Caco-2 (cell line): ENCODE measurements at regions not wholly inside any gene's neighbourhood (a gene's known extent, or its start where the extent isn't known, plus 50 kb on each side); places are given as distances from the start of the nearest gene placed in this dataset.

Experiments used
- BruUV-seq: library from RNA; stranded (reverse); fragments of 400-500 nt; replicated peaks from 2 replicates; lab custom pipeline; 2021; lab: Mats Ljungman, UMichigan
- CTCF ChIA-PET: fragments of 300-600 bp; sonication (Branson Sonifier 250); formaldehyde crosslinking; loops from one replicate; lab custom pipeline; 2022; ENCODE audit warnings: antibody characterized with exemption; lab: Charles Lee
- POLR2A ChIA-PET: fragments of 300-600 bp; sonication (Branson Sonifier 250); formaldehyde crosslinking; loops from one replicate; lab custom pipeline; 2022; ENCODE audit warnings: antibody characterized with exemption; lab: Charles Lee
- DNase-seq, 2 experiments: peaks; one replicate each; pipeline versions ENCODE4 v3.0.0 to v3.0.0-alpha.2; 2020 to 2022
- H3K27me3 ChIP-seq: replicated peaks from 2 replicates; pipeline ENCODE4 v1.6.0; 2011; ENCODE audit warnings: low read length; ENCODE audit not compliant: control insufficient read depth, insufficient read depth
- H3K36me3 ChIP-seq: 2 replicates; pipeline ENCODE4 v1.5.1; 2011; ENCODE audit warnings: low read length; ENCODE audit not compliant: control insufficient read depth, insufficient read depth
- H3K4me1 ChIP-seq: fragments of 250-450 bp; sonication (Bioruptor Pico); 2 replicates; pipeline ENCODE4 v1.5.1; 2020; ENCODE audit warnings: mild to moderate bottlenecking
- H3K4me3 ChIP-seq: 2 replicates; pipeline ENCODE4 v1.5.1; 2011; ENCODE audit warnings: low read depth, mild to moderate bottlenecking, control low read depth, low read length
- H3K9me3 ChIP-seq: fragments of 250-450 bp; sonication (Bioruptor Pico); 2 replicates; pipeline ENCODE4 v1.5.1; 2020; ENCODE audit warnings: mild to moderate bottlenecking, moderate library complexity
- H3K27ac Mint-ChIP-seq: one replicate; pipeline ENCODE4 v1.8.0; 2022; ENCODE audit warnings: mixed read lengths; ENCODE audit not compliant: unreplicated experiment
- H3K27me3 Mint-ChIP-seq: one replicate; pipeline ENCODE4 v1.8.0; 2022; ENCODE audit warnings: mixed read lengths; ENCODE audit not compliant: insufficient read depth, unreplicated experiment
- H3K36me3 Mint-ChIP-seq: one replicate; pipeline ENCODE4 v1.8.0; 2022; ENCODE audit warnings: mild to moderate bottlenecking, mixed read lengths; ENCODE audit not compliant: insufficient read depth, unreplicated experiment
- H3K4me1 Mint-ChIP-seq: one replicate; pipeline ENCODE4 v1.8.0; 2022; ENCODE audit warnings: low read depth, mixed read lengths; ENCODE audit not compliant: unreplicated experiment
- H3K4me3 Mint-ChIP-seq: one replicate; pipeline ENCODE4 v1.8.0; 2022; ENCODE audit warnings: mild to moderate bottlenecking, moderate library complexity, mixed read lengths; ENCODE audit not compliant: unreplicated experiment
- H3K9me3 Mint-ChIP-seq: one replicate; pipeline ENCODE4 v1.8.0; 2022; ENCODE audit warnings: mixed read lengths; ENCODE audit not compliant: unreplicated experiment
- intact Hi-C: fragments of 100-400 bp; cut with micrococcal nuclease; formaldehyde crosslinking; loops from one replicate; pipeline ENCODE4 v1.10.0; 2022; ENCODE audit not compliant: unreplicated experiment
- TF ChIP-seq, protein P1 (sequence below), 2 experiments: fragments of 200-600 bp in 1 of 2; IDR thresholded peaks; 1 replicate in 1 of 2; 2 replicates in 1 of 2; pipeline versions ENCODE4 v1.5.1 to v1.8.0; 2011 to 2022; ENCODE audit warnings: antibody characterized with exemption in 1 of 2, control low read depth in 1 of 2, inconsistent platforms in 1 of 2, low read depth in 1 of 2, low read length in 1 of 2, mild to moderate bottlenecking in 1 of 2, moderate library complexity in 1 of 2; ENCODE audit not compliant: insufficient read depth in 1 of 2, severe bottlenecking in 1 of 2, unreplicated experiment in 1 of 2

DNA sequence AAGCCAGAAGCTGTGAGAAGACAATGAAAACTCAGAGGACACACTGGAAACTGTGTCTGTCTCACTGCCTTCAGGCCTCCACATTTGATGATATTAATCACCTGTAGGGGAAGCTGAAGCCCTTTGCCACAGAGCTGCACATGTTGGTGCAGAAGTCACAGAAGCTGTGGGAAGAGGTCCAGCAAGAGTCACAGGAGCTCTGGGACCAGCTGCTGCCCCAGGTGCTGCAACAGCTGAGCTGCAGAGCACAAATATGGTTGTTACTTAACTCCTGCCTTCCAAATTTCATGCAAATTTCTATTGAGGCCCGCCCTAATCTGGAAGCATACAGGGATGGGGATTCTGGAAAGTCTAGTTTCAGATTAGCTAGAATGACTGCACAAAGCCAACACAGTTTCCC, 169.3 kb downstream of the OGFRL1 start:
- TF ChIP-seq, protein P1, sequence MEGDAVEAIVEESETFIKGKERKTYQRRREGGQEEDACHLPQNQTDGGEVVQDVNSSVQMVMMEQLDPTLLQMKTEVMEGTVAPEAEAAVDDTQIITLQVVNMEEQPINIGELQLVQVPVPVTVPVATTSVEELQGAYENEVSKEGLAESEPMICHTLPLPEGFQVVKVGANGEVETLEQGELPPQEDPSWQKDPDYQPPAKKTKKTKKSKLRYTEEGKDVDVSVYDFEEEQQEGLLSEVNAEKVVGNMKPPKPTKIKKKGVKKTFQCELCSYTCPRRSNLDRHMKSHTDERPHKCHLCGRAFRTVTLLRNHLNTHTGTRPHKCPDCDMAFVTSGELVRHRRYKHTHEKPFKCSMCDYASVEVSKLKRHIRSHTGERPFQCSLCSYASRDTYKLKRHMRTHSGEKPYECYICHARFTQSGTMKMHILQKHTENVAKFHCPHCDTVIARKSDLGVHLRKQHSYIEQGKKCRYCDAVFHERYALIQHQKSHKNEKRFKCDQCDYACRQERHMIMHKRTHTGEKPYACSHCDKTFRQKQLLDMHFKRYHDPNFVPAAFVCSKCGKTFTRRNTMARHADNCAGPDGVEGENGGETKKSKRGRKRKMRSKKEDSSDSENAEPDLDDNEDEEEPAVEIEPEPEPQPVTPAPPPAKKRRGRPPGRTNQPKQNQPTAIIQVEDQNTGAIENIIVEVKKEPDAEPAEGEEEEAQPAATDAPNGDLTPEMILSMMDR (IDR thresholded peaks at IDR 0.05; ENCODE audit: insufficient read depth in 1 of 2, low read depth in 1 of 2, low read length in 1 of 2, severe bottlenecking in 1 of 2, unreplicated experiment in 1 of 2) = no peak
- Mint-ChIP-seq H3K27ac (no peak overlapping the region), H3K4me1 (no peaks in the 10 kb centered on the region), H3K36me3 (no peaks in the 10 kb centered on the region), H3K27me3 (no peaks in the 10 kb centered on the region), H3K4me3 (no peak overlapping the region), H3K9me3 (no peaks in the 10 kb centered on the region)
- no peaks in the 10 kb centered on the region for H3K9me3 ChIP-seq
- no peaks in the 10 kb centered on the region for H3K36me3 ChIP-seq
- DNase-seq = peak in 1 of 2 experiments; percentile 4
- no TSS peak for BruUV-seq
- no peaks in the 10 kb centered on the region for H3K27me3 ChIP-seq
- no peaks in the 10 kb centered on the region for H3K4me1 ChIP-seq
- intact Hi-C loops = loop anchor here (10.0 kb wide), 1 partner anchor 47 kb away; no protein-coding TSS in a partner anchor
- H3K4me3 ChIP-seq = no peak overlapping the region
- CTCF ChIA-PET = interaction anchor here (1.0 to 1.2 kb wide), 2 partner anchors 24 to 52 kb away, joined by 3 to 4 read pairs; no protein-coding TSS in a partner anchor
- POLR2A ChIA-PET = no interaction called here

DNA sequence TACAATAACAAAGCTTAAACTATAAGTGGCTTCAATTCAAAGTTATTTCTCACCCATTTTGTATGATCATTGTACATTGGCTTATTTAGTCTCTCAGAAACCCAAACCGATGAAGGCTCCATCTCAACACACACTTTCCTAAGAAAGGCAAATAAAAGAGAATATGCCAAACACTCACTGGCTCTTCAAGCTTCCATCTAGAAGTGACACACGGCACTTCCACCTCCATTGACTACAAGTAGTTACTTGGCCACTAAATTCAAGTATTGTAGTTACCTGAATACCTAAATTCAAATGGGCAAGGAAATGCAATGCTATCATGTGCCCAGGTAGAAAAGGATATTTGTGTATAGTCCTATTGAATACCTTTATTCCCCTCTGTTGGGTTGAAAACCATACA, 170.6 kb downstream of the OGFRL1 start:
- Mint-ChIP-seq H3K4me3 (no peak overlapping the region), H3K27me3 (no peaks in the 10 kb centered on the region), H3K27ac (no peak overlapping the region), H3K4me1 (no peaks in the 10 kb centered on the region), H3K9me3 (peaks cover 7% of the 10 kb centered on the region), H3K36me3 (no peaks in the 10 kb centered on the region)
- DNase-seq = no peak
- no peak overlapping the region for H3K4me3 ChIP-seq
- TF ChIP-seq, protein P1 (IDR thresholded peaks at IDR 0.05; ENCODE audit: insufficient read depth in 1 of 2, low read depth in 1 of 2, low read length in 1 of 2, severe bottlenecking in 1 of 2, unreplicated experiment in 1 of 2) = no peak
- no peaks in the 10 kb centered on the region for H3K36me3 ChIP-seq
- H3K27me3 ChIP-seq = no peaks in the 10 kb centered on the region
- ChIA-PET CTCF (no interaction called here), POLR2A (no interaction called here)
- BruUV-seq = no TSS peak
- no peaks in the 10 kb centered on the region; the same call in 1 of the 2 replicates for H3K9me3 ChIP-seq
- intact Hi-C loops = loop anchor here (10.0 kb wide), 1 partner anchor 46 kb away; no protein-coding TSS in a partner anchor
- H3K4me1 ChIP-seq = no peaks in the 10 kb centered on the region

DNA sequence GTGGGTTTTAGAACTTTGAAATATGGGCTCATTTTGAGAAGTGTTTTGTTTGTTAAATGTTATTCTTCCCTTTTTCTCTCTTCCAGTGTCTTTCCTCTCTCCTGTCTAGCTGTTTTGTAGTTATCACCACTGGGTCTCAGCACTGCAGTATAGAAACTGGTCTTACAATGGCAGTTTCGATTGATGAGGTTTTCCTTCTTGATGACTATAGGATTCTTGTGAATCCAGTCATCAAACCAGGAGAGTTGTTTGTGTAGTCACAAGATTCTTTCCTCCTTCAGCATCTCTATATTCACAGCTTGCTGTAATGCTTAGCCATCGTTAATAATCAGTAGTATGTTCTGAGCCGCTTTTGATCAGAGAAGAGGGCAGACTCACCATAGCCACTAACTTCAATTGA, 172.3 kb downstream of the OGFRL1 start:
- Mint-ChIP-seq H3K9me3 (peaks cover 20% of the 10 kb centered on the region), H3K4me1 (no peaks in the 10 kb centered on the region), H3K36me3 (no peaks in the 10 kb centered on the region), H3K4me3 (no peak overlapping the region), H3K27me3 (no peaks in the 10 kb centered on the region), H3K27ac (no peak overlapping the region)
- CTCF ChIA-PET = no interaction called here
- TF ChIP-seq, protein P1 (IDR thresholded peaks at IDR 0.05; ENCODE audit: insufficient read depth in 1 of 2, low read depth in 1 of 2, low read length in 1 of 2, severe bottlenecking in 1 of 2, unreplicated experiment in 1 of 2) = no peak
- H3K4me1 ChIP-seq = no peaks in the 10 kb centered on the region
- POLR2A ChIA-PET = no interaction called here
- H3K4me3 ChIP-seq = no peak overlapping the region
- H3K9me3 ChIP-seq = peaks cover 6% of the 10 kb centered on the region; the same call in 1 of the 2 replicates
- intact Hi-C loops = no loop called here
- H3K36me3 ChIP-seq = no peaks in the 10 kb centered on the region
- no peaks in the 10 kb centered on the region for H3K27me3 ChIP-seq
- no peak for DNase-seq
- BruUV-seq = no TSS peak
